Cardiac fibroblast (primary cell): ENCODE measurements at regions not wholly inside any gene's neighbourhood (a gene's known extent, or its start where the extent isn't known, plus 50 kb on each side); places are given as distances from the start of the nearest gene placed in this dataset.
"Not testable (repeated sequence)": the region's sequence is repeated elsewhere in the genome, so short reads cannot be mapped to it uniquely, and the experiment has no call there.

ENCODE experiments used
- DNase-seq, 2 donors: peaks; one replicate each; pipeline versions ENCODE4 v3.0.0 to v3.0.0-alpha.2; 2010; ENCODE audit warnings: low read depth in 2 of 2
- H3K4me3 ChIP-seq, 2 donors: replicated peaks in 1 of 2; 1 replicate in 1 of 2; 2 replicates in 1 of 2; pipeline ENCODE4 v1.5.1; 2011; ENCODE audit warnings: low read depth in 2 of 2, low read length in 2 of 2, mild to moderate bottlenecking in 2 of 2, moderate library complexity in 1 of 2
- CTCF ChIP-seq: IDR thresholded peaks from one replicate; pipeline ENCODE4 v1.5.1; 2011; ENCODE audit warnings: low read depth, mild to moderate bottlenecking, low read length, inconsistent platforms

- DNase-seq: no peak
- TF ChIP-seq CTCF: no peak
Measured at GRCh38 chr7:14988941-14989340, 86.4 kb upstream of the DGKB start.

GRCh38 chr7:14978687-14979086 lies 76.1 kb upstream of the DGKB start:
- no peak overlapping the region for H3K4me3 ChIP-seq
- DNase-seq: no peak
- TF ChIP-seq CTCF: no peak

More at GRCh38 chr7:14988941-14989340, 86.4 kb upstream of the DGKB start:
- H3K4me3 ChIP-seq: no peak overlapping the region

- no peak for TF ChIP-seq CTCF
- no peak for DNase-seq
- no peak overlapping the region for H3K4me3 ChIP-seq
Measured at GRCh38 chr7:14974688-14975087, 72.1 kb upstream of the DGKB start.

- peak in 1 of 2 donors; percentile 49 for DNase-seq
- no peak overlapping the region for H3K4me3 ChIP-seq
- no peak for TF ChIP-seq CTCF
Measured at GRCh38 chr7:14973712-14974428, 71.3 kb upstream of the DGKB start.

- not testable (repeated sequence) for H3K4me3 ChIP-seq, DNase-seq
Measured at GRCh38 chr7:14971678-14972077, 69.1 kb upstream of the DGKB start.

DNA sequence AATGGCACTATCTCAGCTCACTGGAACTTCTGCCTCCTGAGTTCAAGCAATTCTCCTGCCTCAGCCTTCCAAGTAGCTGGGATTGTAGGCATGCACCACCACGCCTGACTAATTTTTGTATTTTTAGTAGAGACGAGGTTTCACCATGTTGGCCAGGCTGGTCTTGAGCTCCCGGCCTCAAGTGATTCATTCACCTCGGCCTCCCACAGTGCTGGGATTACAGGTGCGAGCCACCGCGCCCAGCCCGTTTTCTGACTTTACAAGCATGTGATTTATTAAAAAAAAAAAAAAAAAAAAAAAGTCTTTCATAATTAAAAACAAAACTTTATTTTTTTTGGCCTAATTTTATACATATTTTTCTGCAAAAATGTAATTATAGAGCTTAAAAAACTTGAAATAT lies 64.8 kb upstream of the DGKB start:
- DNase-seq, H3K4me3 ChIP-seq: not testable (repeated sequence)

- TF ChIP-seq CTCF: no peak
- DNase-seq: no peak
- no peak overlapping the region for H3K4me3 ChIP-seq
Measured at GRCh38 chr7:14962778-14963177, 60.2 kb upstream of the DGKB start.

DNA sequence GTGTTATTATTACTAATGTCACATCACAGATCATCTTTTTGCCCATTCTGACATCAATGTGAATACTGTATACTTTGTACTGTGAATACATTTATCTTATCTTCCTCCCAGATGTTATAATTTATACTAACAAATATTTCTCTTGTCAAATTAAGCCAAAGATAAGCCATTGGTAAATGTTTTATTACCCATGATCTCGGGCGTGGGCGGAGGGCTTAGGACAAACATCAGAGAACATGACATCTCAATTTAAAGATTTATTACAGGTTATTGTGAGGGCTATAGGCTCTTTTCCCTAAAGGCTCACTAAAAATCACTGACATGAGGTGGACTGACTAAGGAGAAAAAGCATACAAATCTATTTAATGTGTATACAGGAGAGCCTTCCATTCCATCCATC lies 58.2 kb upstream of the DGKB start:
- no peak overlapping the region for H3K4me3 ChIP-seq
- no peak for TF ChIP-seq CTCF
- no peak for DNase-seq
